ENCODE measurements at regions not wholly inside any gene's neighbourhood (a gene's known extent, or its start where the extent isn't known, plus 50 kb on each side); places are given as distances from the start of the nearest gene placed in this dataset.

DNA sequence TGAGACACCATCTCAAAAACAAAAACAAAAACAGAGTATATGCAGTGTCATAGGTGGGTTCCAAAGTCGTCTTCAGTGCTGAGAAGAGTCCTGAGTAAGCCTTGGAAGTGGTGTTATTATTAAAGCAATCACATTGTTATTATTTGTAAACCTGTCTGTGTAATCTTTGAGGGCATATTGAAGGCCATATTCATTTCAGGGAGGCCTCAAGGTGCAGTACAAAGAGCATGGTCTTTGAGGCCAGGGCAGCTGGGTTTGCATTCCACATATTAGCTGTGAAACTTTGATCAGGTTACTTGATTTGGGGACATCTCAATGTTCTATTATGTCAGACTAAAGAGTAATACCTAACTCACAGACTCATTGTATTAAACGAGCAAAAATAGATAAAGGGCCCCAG lies 139.3 kb upstream of the SOX4 start:
- no peak overlapping the region for H3K27ac ChIP-seq
- TF ChIP-seq, protein P1, sequence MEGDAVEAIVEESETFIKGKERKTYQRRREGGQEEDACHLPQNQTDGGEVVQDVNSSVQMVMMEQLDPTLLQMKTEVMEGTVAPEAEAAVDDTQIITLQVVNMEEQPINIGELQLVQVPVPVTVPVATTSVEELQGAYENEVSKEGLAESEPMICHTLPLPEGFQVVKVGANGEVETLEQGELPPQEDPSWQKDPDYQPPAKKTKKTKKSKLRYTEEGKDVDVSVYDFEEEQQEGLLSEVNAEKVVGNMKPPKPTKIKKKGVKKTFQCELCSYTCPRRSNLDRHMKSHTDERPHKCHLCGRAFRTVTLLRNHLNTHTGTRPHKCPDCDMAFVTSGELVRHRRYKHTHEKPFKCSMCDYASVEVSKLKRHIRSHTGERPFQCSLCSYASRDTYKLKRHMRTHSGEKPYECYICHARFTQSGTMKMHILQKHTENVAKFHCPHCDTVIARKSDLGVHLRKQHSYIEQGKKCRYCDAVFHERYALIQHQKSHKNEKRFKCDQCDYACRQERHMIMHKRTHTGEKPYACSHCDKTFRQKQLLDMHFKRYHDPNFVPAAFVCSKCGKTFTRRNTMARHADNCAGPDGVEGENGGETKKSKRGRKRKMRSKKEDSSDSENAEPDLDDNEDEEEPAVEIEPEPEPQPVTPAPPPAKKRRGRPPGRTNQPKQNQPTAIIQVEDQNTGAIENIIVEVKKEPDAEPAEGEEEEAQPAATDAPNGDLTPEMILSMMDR (IDR thresholded peaks at IDR 0.05; ENCODE audit: low read depth, low read length) = no peak
- H3K27me3 ChIP-seq (ENCODE audit: insufficient read depth, low read depth, severe bottlenecking) = no peaks in the 10 kb centered on the region
- no peak for DNase-seq
- no peak overlapping the region for H3K4me3 ChIP-seq (ENCODE audit: low read depth, low read length)
- H3K9me3 ChIP-seq (ENCODE audit: severe bottlenecking) = peaks cover 4% of the 10 kb centered on the region
- H3K36me3 ChIP-seq = no peaks in the 10 kb centered on the region

DNA sequence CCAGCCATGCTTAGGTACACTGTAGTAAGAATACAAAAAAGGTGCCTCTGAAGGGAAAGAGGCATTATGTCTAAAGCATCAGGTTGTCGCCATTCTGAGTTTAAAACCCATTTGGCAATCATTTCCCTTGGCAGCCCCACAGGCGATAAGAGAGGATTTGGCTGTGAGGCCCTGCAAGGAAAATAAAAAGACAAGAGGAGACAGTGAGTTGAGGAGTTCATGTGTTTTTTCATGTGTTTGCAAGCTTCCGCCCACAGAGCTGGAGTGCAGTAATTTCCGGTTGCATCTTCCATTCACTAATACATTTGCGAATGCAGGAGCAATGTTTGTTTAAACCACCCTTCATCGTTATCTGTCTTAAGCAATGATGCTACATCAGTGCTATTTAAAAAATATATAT lies 138.5 kb upstream of the SOX4 start:
- no peaks in the 10 kb centered on the region for H3K27me3 ChIP-seq (ENCODE audit: insufficient read depth, low read depth, severe bottlenecking)
- DNase-seq = no peak
- no peaks in the 10 kb centered on the region for H3K36me3 ChIP-seq
- H3K27ac ChIP-seq = no peak overlapping the region
- peaks cover 4% of the 10 kb centered on the region for H3K9me3 ChIP-seq (ENCODE audit: severe bottlenecking)
- TF ChIP-seq, protein P1 (IDR thresholded peaks at IDR 0.05; ENCODE audit: low read depth, low read length) = no peak
- no peak overlapping the region for H3K4me3 ChIP-seq (ENCODE audit: low read depth, low read length)

DNA sequence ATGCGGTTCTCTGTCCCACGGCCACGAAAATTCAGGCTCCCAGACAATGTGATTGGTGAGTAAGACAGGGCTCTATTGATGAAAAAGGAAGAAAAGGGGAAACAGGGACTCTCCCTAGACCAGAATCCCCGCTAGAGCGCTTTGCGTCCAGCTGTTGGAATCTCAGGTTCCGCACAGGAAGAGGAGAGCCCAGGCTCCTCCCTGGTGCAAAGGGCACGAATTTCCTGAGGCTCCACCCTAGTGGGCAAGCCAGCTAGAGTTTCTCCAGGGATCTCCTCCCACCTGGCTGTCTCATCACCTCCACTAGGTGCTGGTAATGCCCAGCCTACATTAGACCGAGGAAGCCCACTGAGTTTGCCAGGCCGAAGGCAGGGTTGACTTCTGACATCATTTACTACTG lies 135.9 kb upstream of the SOX4 start:
- H3K27me3 ChIP-seq (ENCODE audit: insufficient read depth, low read depth, severe bottlenecking) = no peaks in the 10 kb centered on the region
- H3K9me3 ChIP-seq (ENCODE audit: severe bottlenecking) = peaks cover 4% of the 10 kb centered on the region
- DNase-seq = no peak
- H3K27ac ChIP-seq = peak overlapping the region; percentile 79
- no peaks in the 10 kb centered on the region for H3K36me3 ChIP-seq
- TF ChIP-seq, protein P1 (IDR thresholded peaks at IDR 0.05; ENCODE audit: low read depth, low read length) = no peak
- H3K4me3 ChIP-seq (ENCODE audit: low read depth, low read length) = no peak overlapping the region

DNA sequence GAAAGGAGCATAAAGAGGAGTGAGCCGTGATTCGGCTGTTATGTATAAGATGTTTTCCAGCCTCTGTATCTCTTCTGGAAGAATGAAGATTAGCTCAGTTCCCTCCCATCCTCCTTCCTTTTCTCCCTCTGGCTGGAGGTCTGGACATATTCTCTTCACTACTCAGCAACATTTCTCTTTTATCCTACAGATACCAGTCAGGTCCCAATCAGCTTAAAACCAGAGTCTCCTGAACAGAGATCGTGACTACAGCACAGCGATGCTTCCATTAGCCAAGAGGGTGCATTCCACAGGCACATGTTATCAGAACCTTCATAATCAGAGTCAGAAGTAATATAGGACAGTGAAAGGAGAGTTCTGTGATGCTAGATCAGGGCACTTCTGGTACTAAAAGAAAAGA lies 133.9 kb upstream of the SOX4 start:
- Histone ChIP-seq H3K36me3 (no peaks in the 10 kb centered on the region), H3K27me3 (ENCODE audit: insufficient read depth, low read depth, severe bottlenecking) (no peaks in the 10 kb centered on the region), H3K27ac (peak overlapping the region; percentile 79), H3K4me3 (ENCODE audit: low read depth, low read length) (peak overlapping the region; percentile 25), H3K9me3 (ENCODE audit: severe bottlenecking) (peaks cover 4% of the 10 kb centered on the region)
- peak; percentile 61 for DNase-seq
- TF ChIP-seq, protein P1 (IDR thresholded peaks at IDR 0.05; ENCODE audit: low read depth, low read length) = no peak

DNA sequence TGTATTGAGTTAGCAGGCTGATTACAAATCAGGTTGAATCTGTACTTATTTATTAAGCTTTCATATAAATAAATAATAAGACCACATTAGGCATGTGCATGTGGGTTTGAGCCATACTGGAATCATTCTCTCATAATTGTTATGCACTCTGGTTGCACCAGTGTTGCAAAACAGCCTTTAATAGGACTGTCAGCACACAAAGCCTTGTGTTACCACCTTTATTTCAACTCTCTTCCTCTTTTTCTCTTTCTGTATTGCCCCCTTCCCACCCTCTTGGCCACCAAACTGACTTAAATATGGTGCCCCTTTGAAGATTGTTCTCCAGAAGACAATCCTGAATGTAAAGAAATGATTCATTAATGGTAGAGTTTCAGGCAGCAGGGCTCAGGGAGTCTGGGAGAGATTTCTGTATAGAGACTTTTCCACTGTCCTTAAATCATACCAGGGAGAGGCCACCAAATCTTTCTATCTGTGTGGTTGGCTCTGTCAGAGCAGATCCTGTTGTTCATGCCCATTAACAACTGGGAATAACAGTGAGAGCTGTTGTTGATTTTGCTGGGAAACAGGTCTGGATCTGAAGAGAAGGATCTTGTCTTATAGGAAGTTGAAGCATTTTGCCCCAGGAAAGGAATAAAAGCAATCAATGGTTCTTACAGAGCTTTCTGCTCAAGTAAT lies 131.6 kb upstream of the SOX4 start:
- Histone ChIP-seq H3K27ac (no peak overlapping the region; the same call in 1 of the 2 replicates), H3K9me3 (ENCODE audit: severe bottlenecking) (peaks cover 9% of the 10 kb centered on the region), H3K4me3 (ENCODE audit: low read depth, low read length) (no peak overlapping the region), H3K27me3 (ENCODE audit: insufficient read depth, low read depth, severe bottlenecking) (no peaks in the 10 kb centered on the region), H3K36me3 (no peaks in the 10 kb centered on the region)
- DNase-seq = no peak
- TF ChIP-seq, protein P1 (IDR thresholded peaks at IDR 0.05; ENCODE audit: low read depth, low read length) = no peak

DNA sequence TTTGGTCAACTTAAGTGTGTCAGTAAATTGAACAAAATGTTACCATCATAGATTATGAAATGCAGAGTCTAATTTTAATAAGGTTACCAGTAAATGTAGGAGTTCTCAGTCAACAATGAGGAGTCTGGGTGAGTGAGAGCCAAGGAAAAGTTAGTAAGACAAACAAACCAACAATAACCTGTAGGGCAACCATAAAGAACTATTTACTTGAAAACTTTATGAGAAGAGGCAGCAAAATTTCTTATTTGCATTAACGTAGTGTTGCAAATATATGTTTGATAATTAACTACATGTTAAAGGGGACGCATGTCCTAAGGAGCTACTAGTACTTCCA lies 131.1 kb upstream of the SOX4 start:
- H3K4me3 ChIP-seq (ENCODE audit: low read depth, low read length) = no peak overlapping the region
- H3K27ac ChIP-seq = peak overlapping the region; percentile 64
- H3K36me3 ChIP-seq = no peaks in the 10 kb centered on the region
- H3K9me3 ChIP-seq (ENCODE audit: severe bottlenecking) = peaks cover 9% of the 10 kb centered on the region
- H3K27me3 ChIP-seq (ENCODE audit: insufficient read depth, low read depth, severe bottlenecking) = no peaks in the 10 kb centered on the region
- TF ChIP-seq, protein P1 (IDR thresholded peaks at IDR 0.05; ENCODE audit: low read depth, low read length) = no peak
- no peak for DNase-seq

Data from WERI-Rb-1 (cell line).